HG02623 (cell line): ENCODE measurements at regions not wholly inside any gene's neighbourhood (a gene's known extent, or its start where the extent isn't known, plus 50 kb on each side); places are given as distances from the start of the nearest gene placed in this dataset.
A peak's percentile ranks its signal among the peaks of the same experiment; 100 is the strongest.

ENCODE experiments used
- ATAC-seq: cut with Tn5 transposase; IDR thresholded peaks from one replicate; pipeline ENCODE4 v1.9.1; 2021; ENCODE audit warnings: moderate library complexity; ENCODE audit not compliant: unreplicated experiment

DNA sequence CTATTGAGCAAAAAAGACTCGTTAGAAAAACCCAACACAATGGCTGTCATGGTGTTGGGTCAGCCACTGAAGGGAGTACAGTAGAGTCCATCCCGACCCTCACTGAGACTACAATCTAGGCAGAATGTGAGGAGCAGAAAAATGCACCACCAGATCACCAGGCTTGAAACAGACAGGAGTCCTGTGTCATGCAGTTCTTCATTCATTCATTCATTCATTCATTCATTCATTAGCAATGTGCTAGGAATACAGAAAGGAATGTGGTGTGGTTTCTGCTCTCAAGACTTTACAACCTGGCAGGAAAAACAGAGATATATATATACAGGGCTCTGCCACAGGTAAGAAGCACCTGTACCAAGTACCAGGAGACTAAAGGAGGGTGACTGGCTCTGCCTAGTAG lies 392.3 kb downstream of the OMA1 start:
- no peak for ATAC-seq

DNA sequence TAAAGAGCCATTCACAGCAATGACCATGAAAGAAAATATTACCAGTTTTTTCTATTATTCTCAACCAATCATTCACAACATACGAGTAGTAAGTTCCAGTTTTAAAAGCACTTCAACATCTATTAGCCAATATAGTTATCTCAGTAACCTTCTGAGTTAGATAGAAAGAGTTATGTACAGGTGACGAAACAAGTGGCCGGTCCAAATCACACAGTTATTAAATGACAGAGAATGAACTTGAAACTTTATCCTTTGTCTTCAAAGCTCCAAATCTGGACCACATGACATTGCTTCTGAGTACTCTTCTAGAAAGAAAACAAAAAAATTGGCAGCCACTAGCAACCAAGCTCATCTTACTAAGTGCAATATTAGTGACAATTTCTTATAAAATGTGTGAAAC lies 393.8 kb downstream of the OMA1 start:
- ATAC-seq = no peak

DNA sequence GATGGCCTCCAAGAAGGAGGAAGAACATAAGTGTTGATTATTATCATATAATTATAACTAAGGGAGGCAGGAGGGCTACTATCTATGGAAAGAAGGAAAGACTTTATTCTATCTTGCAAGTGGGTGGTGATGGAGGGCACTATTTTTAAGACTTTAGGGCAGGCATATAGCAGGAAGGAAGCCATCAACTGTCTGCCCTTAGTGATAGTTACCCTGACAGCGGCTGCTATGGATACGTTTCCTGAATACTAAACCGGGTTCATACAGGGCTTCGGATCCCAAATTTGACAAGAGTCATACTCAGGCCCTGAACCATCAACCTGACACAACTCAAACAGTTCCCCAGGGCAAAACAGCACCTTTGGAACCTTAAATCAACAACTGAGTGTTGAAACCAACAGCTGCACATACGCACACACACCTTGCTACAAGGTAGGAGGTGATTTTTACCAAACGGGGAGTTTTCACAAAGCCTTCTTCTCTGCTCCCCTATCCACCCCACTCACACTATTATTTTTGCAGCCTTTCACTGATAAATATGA lies 397.2 kb downstream of the OMA1 start:
- ATAC-seq = no peak

DNA sequence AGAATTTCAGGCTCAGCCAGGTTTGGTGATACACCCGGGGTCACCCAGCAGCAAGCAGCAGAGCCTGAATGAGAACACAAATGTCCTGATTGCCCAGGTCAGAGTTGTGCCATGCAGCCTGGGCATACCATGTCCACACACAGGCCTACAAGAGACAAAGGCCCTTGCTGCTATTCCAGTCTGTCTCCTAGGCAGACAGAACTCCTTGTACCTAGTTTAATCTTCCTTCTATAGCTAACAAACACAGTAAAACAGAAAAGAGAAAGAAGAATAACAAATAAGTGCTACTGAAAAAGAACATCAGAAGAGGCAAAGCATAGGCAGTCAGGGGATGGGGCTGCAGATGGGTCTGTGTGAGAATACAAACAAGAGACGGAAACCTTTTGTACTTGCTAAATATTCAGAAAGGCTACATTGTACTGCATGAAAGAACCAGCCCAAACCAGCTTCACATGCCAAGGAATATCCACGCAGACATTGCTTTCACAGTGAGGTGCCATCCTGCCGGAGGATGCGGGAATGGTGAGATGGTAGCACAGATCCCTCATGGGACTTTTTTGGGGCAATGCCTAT lies 401.7 kb downstream of the OMA1 start:
- no peak for ATAC-seq

DNA sequence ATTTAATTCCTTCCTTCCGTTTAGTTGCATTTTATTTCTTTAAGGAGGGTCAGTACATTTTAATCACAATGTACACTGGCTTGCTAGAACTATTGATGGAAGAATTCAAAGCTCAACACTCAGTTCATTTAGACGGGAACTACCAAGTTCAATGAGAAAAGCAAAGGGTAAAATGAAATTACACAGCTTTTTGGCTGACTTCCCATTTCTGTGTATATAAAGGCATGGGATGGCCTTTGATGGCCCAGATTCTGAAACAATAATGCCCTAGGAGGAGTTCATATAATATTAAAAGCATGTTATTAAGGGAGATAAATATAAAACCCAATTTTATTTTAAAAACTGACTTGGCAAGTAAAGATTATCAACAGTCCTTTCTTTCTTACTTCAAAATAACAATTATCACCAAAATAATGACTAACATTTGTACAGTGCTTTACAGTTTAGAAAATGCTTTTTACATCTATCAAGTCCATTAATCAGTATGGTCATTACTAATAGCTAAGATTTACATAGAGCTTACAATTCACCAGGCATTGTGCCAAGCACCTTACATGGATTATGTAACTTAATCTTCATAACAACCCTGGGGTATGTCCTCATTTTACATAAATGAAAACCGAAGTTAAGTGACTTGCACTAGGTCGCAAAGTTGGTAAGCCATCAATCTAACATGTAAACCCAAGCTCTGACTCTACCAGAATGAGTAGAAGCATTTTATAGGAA lies 402.4 kb downstream of the OMA1 start:
- ATAC-seq = no peak

DNA sequence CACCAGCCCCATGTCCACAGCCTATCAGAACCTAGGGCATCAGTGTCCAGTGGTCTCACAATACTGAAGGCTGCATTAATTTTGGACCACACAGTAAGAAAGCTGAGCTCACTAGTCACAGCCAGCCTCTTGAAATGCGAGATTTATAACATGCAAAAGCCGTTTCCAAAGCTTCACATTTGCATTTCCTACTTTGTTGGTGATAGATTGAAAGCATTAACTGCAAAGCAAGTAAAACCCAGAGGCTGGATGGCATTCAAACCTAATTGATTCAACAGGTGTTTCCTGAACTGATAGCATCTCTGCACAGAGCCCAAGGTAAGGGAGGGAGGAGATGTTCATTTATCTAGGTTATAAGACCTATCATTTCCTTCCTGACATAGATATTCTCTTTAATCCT lies 410.1 kb downstream of the OMA1 start:
- ATAC-seq = no peak

DNA sequence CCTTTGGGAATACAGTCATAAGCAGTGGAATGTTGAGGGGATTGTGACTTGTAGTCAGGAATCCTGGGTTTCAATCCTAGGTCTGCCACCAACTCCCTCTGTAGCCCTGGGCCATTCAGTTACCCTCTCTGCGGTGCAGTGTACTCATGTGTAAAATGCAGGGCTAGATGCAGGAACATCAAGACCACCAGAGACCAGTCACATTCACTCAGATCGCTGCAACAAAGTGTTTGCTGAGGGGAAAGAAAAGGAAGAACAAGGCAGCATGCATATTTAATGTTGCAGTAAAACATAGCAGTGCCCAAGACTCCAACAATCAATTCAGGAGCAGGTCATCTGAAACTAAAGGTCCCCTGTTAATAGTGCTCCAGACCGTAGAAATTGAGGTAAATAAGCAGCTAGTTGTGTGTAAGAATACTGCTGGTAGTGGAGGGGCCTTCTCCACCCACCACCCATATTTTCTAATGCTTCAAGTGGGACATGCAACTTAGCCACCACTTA lies 410.7 kb downstream of the OMA1 start:
- ATAC-seq = no peak

DNA sequence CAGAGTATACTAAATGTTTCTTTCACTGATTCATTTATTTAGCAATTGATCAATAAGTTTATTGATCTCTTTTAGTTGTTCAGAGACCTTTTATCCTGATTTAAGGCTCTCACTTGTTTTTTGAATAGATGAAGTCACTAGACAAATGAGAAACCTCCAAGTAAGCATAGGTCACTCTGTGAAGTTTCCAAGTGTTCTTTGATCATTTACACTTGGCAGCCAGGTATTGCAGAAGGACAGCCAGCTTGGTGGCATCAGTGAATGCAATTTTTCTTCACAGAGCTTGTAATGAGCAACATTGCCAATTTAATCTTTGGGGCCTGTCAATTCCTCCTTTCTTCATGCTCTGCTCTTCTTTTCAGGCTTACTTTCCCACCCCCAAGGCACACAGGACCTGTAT lies 413.0 kb downstream of the OMA1 start:
- ATAC-seq = no peak

DNA sequence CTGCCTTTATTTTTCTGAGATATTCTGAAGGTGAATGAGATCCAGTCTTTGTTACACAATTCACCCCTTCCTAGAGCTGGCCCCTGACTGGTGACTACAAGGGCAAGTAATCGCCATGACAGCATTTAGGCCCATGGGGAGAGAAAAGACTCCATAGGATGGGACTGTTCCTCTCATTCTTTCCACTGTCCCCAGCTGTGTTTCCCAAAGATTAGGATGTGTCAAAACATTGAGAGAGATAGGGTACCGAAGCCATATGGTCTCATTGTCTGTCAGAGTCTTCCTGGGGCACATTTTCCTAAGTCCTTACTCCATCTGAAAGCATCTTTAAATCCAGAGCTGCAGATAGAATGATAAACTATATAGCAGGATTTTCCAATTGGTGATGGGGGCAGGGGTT lies 423.5 kb downstream of the OMA1 start:
- ATAC-seq = no peak

DNA sequence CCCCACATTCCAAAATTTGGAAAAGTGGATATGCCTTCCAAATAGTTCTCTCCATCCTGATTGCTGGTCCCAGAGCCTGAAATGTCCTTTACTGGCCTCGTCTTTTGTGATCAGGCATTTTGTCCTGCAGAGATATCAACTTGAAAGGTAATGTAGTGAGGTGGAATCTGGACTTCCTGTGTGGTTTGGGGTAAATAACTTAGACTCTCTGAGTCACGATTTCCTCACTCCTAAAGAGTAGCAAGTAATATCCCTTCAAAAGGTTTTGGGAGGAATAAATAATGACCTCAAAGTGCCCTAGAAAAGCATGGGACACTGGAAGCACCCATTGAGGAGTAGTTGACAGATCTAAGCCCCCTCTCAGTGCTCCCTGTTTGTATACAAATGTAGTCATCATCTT lies 426.6 kb downstream of the OMA1 start:
- ATAC-seq = no peak

DNA sequence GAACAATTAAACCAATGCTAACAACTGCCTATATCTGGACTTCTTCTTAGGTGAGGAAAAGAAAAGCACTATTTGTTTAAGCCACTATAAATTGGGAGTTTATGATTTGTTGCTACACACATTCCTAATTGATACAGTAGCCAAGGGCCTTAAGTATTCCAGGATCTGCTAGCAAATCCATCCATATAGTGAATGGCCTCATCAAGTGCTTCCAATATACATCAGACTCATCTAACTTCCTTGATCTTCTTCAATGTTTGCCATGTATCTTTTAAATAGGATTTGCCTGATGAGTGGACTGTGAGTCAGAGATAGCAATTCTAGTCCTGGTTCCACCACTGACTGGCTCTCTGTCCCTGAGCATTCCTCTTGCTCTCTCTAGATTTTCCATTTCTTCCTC lies 430.2 kb downstream of the OMA1 start:
- ATAC-seq = no peak

DNA sequence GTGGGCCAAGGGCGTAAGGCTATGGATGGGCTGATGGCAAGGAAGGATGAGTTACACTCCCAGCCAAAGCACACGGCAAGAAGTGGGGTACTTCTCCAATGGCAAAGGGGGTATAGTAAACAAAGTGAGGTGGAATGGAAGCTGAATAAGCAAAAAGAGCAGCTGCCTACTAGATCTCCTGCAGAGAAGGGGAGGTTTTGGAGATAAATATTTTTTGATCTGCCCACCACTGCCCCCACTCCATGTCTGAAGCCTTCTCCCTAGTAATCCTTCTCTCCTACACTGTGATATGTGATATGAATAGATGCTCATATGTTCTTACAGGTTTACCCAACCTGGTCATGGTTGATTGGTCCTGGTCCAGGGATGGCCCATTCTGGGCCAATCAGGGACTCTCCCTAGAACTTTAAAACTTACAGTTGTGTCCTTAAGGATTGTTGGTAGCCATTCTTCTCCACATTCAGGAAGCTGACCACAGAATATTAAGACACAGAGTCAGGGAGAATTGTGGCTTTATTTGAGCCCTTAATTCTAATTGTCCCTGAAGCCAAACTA lies 436.8 kb downstream of the OMA1 start:
- no peak for ATAC-seq

DNA sequence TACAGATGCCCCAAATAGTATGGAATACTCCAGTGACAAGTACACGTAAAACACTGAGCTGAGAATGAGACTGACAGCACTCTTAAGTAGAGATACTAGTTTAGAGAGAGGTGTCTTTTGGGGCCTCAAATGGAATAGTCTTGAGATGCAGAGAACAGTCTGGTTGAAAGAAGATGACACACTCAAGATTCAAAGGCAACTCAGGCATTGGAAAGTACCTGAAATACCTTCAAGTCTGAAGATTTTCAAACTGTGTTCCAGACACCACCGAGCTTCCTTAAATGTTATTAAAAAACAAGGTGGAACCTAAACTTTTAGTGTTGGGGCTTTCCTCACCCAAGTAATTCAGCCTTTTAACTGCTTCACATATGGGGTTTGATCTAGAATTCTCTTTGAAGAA lies 437.7 kb downstream of the OMA1 start:
- no peak for ATAC-seq

DNA sequence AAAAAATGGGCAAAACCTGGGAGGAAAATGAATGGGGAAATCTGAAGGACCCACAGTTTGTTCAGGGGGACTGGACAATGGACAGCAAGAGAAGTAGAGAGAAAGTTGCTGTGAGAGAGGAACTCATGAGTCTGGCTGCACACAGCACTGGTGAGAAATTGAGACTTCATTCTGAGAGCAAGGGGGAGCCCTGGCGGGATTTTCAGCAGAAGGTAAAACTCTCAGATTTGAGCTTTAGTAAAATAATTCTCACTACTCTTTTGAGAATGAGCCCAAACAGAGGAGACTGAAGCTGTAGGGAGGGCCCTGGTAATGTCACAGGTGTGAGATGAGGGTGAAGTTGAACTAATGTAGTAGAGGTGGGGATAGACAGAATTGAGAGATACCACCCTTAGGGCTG lies 438.6 kb downstream of the OMA1 start:
- ATAC-seq = no peak

DNA sequence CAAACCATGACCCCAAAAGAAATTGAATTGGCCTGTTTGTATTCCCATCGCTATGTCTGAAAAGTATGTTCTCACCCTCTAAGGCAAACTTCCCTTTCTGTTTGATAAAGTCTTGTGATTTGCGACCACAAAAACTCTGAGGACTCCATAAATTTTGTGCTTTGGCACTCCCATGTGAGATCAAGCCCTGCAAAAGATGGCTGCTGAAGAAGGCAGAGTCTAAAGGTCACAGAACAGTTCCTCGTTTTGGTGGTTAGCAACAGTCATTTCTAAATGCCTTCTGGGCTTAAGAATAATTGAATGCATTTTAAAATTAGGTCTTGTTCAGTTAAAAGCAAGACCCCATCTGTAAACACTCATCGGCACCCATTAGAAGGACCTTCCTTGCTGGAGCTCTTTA lies 441.6 kb downstream of the OMA1 start:
- peak; percentile 60 for ATAC-seq

DNA sequence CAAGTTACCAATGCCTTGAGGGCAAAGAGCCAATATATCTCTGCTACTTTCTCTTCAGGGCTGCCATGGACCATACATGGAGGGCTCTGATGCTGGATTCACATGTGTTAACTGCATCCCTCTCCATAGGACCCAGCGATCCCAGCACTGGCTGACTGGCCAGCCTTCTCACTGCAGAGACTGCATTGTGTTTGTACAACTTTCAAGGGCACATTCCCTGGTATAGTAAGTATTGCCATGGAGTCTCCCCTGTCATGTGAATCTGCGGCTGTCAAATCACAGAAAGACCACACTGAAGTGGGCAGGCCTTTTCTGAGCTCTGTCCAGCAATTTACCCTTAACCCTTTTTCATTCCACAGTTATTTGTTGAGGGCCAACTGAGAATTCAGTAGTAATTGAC lies 449.8 kb downstream of the OMA1 start:
- ATAC-seq = no peak

DNA sequence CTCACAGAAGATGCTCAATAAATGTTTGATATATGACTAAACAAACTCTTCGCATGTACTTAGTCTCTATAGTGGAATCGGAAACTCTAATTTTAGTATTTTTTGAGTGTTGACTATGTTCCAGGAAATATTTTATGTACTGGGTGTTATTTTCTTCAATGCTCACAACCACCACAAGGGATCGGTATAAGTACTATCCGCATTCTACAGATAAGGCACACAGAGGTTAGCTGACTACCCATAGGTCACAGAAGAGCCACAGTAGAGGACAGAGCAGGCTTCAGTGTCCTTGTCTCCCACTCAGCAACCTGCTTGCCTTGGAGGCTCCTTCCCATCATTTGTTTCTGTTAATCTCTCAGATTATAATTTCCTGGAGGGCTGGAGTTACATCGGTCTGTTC lies 451.3 kb downstream of the OMA1 start:
- ATAC-seq = no peak

DNA sequence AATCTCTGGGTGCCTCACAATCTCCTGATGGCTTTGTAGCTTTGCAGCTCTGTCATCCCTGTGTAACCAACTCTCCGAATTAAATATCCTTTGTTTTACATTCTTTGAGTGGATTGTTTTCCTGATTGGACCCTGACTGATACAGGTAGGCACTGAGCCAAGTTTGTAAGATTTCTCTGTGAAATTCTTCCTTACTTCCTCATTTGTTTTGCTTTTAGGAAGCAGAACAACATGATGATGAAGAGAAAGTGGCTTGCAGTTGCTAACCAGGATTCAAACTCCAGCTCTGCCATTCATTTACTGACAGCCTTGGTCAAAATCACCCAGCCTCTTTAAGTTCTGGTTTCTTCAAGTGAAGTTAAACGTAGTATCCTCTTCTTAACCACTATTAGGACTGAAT lies 452.3 kb downstream of the OMA1 start:
- ATAC-seq = no peak

DNA sequence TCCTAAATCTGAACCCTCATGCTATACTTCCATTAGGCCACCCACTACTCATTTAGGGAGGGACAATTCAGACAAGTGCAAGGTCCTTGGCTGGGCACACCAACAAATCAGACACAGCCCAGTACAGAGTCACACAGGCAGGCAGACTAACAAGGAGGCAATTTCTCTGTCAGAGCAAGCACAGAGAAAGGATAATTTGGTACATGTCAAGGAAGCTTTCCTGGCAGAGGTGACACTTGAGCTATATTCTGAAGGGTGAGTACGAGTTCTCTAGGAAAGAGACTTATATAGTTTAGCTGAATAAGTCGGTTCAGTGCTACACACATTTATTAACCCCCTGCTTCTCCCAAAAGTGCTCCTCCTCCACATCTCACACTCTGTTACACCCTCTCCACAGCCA lies 455.9 kb downstream of the OMA1 start:
- ATAC-seq = no peak

DNA sequence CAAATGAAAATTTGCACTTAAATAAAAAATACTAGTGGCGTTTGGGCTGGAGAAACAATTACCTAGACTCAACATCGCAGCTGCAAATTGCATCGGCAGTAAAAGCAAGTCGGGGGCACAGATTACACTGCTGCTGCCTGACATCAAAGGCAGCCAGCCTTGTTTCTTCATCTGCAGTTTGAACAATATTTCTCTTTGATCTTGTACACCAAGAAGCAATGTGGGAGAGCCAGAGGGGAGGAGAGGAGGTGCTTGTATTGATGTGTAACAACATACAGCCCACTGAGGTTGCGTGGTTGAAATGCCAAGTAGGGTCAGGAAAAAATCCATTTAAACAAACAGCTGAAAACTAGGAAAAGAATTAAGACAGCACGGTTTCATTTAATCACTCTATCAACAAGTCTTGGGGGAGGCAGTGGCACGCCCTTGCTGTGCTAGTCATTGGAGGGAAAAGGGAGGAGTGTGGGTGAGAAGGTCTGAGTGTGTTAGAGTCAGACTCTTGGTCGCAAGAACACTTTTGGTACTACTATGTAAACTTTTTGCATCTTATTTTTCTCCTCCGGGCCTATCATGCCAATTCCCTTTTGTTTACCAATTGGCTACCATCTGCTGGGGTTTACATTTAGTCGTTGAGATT lies 456.5 kb downstream of the OMA1 start:
- ATAC-seq = no peak

DNA sequence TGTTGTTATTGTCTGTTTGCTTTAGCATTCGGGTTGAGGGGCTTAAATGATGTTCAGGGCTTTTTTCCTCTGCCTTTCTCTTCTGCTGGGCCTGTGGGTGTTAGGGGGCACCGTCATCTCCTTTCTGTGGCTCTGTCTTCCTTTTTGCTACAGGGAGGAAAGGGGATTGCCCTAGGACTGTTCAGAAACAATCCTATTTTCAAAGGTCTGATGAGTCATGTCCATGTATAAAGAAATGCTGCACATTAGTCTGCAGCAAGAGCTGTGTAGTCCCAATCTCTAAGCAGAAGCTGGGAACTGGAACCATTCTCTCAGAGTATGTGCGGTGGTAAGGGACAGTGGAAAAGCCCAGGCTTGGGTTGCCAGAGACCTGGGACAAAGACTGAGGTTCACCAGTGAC lies 462.3 kb downstream of the OMA1 start:
- ATAC-seq = no peak

DNA sequence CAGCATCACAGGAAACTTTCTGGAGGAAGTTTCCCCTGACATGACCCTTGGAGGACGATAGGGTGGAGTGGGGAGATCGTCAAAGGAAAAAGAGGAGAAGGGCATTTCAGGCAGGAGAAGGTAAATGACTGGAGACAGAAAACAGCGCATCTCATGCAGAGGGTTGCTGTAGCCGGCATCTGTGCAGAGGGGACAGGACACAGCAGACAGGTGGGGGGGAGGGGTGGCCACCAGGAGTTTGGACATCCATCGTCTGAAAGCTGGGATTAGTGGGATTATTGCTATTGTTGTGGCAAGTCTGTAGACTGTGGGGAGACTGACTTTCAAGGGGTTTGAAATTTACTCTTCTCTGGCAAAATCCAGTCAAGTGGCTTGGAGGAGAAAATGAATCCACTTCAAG lies 463.9 kb downstream of the OMA1 start:
- ATAC-seq = no peak
